Stimulated activated CD4-positive, alpha-beta T cell treated with anti-CD3 and anti-CD28 coated beads, TNF-alpha, amount 100 ng/mL, for 48 hours (primary cell): ENCODE measurements at regions not wholly inside any gene's neighbourhood (a gene's known extent, or its start where the extent isn't known, plus 50 kb on each side); places are given as distances from the start of the nearest gene placed in this dataset.

Source experiments
- DNase-seq, 3 donors: peaks; one replicate each; pipeline ENCODE4 v3.0.0-alpha.2; 2020; ENCODE audit warnings: low read depth in 3 of 3

DNA sequence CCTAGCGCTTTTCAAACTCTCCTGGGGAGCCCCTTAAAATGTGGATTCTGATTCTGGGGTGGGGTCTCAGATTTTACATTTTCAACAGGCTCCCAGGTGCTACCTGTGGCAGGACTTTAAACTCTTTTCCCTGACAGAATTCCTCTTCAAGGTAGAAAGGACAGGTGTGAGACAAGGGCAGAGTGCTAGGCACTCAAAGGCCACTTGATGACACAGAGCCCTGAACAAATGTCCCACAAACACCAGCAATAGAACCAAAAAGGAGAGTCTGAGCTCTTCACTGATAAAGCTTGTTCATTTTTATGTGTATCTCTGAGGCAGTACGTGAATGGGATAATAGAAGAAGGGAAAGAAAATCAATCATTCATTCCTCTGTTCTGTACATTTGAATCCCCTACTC is 77.7 kb upstream of the PELI1 start:
- DNase-seq, result no peak

DNA sequence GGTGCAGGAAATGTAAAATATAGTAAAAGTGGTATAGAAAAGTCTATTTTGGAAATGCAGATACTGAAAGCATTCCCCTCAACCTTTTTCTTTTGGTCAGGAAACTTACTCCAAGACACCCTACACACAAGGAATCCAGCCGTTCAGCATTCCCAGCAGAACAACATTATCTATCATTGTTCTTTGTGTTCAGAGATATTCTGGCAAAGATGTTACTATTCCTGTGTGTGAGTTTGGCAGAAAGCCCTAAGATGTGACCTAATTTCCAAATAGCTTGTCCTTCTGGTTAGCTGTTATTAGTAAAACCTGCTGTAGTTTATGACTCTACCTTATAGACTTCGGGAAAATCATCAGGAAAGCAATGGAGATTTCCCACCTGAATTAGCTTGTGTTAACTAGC is 78.1 kb upstream of the PELI1 start:
- DNase-seq, result no peak

DNA sequence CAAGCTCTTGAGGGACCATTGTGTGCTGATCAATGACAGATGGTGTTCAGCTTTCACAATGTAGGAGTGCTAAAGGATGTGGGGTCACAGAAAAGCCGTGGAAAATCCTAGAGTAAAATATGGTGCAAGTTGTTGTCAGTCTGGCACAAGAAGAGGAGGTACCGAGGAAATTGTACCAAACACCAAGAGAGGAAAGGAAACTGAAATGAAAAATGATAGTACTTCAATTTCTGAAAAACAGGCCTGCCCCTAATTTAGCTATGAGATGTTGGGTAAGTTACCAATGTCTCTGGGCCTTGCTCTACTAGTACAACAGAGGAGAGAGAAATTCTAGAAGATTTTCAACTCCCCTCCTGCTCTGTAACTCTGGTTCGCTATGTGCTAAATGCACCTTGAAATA is 78.8 kb upstream of the PELI1 start:
- DNase-seq, result no peak

DNA sequence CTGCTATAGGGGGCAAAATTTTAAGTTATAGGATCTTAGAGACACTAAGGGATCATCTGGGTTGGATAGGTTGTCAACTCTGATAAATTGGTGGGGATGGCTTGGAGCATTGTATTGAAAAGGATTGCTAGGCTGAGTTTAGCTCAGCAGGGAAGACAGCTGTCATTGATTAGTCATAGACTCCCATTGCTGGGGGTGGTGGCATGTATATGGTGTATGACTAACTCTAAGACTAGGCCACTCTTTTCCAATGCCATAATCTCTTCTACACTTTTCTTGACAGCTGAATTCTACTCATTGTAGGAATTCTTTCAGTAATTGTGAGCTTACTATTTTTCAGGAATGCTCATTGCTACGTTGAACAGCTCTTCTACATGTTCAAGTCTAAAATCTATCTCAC is 81.3 kb upstream of the PELI1 start:
- no peak for DNase-seq

DNA sequence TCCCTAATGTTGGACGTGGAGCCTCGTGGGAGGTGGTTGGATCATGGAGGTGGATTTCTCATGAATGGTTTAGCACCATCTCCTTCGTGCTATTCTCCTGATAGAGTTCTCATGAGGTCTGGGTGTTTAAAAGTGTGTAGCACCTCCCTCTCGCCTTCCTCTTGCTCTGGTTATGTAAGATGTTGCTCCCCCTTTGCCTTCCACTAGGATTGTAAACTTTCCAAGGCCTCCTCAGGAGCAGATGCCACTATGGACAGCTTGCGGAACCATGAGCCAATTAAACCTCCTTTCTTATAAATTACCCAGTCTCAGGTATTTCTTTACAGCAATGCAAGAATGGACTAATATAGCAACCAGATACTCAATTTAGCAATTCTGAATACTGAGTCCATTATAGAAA is 82.4 kb upstream of the PELI1 start:
- no peak for DNase-seq

DNA sequence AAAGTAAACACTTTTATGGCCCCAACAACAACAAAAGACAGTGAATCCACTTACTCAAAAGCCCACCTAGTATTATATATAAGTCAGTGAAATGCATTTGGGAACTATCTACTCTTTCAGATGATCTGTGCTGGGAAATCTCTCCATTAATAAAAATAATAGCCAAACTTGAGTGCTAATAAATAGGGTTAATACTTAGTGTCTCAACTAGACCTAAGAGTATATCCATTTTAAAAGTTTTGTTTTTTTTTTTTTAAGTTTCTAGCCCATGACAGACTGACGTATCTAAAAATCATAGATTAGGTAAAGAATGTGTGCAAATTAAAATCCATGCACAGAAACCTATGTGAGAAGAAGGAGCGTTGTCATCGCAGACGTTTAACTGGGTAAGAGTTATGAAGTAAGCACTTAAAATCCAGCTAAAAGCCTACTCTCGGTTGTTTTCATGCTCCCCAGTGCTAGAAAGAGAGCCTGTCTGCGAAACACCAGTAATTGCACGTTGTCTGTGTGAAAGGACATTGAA is 83.4 kb upstream of the PELI1 start:
- DNase-seq, result no peak

DNA sequence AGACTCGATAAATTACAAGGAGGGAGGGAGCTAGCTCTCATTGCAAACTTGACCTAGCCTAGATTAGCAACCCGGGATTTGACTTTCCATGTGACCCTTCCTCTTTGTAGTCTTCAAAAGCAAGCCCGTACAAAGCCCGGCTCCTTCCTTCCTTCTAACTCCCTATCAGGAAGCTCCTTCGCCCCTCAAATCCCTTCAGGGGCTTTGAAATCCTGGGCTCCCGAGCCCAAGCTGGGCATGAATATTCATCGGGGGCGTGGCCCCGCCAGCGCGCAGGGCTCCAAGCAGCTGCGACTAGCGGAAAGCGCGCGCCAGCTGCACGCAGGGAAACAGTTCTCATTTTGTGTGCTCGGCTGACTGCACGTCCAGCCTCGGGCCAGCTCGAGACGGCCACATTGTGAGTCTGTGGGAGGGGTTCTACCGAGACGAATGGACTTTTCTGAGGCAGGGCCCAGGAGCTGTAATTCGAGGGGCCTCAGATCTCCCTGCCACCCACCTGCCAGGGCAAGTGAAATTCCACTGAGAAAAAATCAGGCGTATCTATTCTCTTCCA is 84.0 kb upstream of the PELI1 start:
- DNase-seq, result peak; percentile 31 to 63 (median 33)

DNA sequence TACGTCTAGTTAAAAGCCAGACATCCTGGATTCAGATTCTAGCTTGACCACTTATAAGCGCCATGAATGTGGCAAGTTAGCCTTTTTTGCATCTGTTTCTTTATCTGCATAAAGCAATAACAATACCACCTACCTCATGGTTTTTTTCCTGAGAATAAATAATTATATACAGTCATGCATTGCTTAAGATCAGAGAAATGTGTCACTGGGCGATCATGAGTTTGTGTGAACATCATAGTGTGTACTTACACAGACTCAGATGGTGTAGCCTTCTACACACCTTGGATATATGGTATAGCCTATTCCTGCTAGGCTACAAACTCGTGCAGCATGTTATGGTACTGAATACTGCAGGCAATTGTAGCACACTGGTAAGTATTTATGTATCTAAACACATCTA is 84.7 kb upstream of the PELI1 start:
- DNase-seq, result no peak

DNA sequence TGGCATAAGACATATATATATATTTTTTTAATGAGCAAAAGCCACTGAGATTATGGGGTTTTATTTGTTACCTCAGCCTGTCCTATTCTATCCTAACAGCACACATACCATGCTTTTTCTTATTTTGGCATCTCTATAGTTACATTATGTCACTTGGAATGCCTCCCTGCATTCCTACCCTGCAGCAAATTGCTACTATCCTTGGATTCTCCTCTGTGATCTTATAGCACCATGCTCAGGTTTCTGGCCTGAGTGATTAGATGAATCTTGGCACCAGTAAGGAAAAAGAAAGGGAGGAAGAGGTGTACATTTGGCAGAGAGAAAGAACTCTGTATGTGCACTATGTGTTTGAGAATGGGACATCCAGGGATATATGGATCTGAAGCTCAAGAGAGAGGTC is 86.3 kb upstream of the PELI1 start:
- DNase-seq, result no peak

DNA sequence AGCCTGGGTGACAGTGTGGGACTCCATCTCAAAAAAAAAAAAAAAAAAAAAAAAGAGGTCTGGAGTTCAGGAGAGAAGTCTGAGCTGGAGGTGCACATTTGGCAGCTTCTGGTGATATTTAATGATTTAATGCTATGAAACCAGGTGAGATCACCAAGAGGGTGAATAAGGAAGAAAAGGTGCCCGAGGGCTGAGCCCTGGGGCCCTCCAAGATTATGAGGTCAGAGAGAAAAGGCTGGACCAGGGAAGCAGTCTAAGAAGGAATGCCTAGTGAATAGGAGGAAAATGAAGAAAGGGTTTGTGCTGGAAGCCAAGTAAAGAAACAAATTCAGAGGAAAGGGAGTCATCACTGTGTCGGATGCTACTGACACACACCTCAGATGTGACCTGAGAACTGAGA is 88.0 kb upstream of the PELI1 start:
- DNase-seq, result no peak

DNA sequence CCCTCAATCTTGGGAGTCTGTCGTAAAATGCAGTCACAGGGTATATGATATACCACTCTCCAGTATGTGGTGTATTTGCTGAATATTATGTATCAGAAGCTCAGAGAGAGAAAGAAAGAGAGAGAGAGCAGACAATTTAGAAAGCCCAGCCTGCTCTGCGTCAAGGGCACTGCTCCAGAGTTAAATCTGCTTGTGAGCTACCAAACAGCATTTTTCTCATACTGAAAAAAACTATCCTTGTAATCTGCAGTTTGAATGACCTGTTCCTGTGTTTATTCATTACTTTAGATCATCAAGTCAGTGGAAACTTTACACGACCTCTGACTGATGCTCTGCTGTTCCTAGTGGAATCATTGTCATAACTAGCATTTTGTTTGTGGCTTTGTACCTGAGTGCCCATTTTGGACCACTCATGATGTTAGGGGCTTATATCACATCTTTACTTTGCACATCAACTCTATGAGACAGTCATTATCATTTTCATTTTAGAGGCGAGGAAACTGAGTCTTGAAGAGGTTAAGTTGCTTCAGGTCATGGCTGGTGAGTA is 89.2 kb upstream of the PELI1 start:
- no peak for DNase-seq

DNA sequence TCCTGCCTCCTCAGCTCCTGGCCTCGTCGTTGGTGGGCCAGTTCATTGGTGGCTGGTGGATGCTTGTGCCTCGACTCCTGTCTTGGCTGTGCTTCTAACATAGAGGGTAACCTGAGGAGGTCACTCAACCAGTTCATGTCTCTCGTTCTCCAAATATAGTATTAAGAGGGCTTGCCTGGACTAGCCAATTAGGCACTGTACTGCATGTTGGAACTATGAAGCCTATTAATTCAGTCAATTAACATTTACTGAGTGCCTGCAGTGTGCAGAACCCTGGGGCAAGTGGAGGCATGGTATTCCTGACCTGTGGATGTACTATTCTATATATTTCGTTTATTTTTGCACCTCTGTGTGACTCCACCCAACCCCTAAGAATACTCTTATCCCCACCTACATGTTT is 89.9 kb upstream of the PELI1 start:
- DNase-seq, result no peak

DNA sequence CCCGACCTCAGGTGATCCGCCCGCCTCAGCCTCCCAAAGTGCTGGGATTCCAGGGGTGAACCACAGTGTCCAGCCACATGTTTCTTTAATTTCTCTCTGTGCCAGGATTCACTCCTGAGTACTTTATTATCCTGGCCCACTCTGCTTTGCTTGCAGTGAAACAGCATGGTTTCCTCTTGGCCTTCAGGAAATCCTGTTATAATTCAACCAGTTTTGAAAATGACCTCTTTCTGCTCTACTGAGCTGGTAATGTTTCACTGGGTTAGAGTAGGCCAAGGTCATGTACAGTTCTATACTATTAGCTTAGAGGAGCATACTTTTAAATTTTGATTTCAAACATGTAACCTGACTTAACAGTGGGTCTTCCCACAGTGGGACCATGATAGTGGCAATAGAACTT is 90.6 kb upstream of the PELI1 start:
- DNase-seq, result no peak

DNA sequence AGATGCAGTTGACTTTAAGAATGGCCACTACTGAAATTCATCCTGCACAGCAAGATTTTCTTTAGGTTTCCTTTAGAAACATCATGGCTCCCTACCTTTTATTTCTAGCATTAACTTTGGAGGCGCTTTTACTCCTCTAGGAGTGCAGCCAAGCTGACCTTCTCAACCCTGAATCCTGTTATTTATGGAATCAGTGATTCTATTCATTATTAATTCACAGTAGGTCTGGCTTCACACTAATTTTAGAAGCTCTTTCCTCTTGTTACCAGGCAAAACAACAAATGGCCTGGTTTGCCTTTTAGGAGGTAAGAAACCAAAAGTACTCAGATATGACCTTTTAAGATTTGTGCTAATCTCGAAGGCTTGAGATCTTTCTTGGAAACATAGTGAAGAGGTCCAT is 93.0 kb upstream of the PELI1 start:
- no peak for DNase-seq

DNA sequence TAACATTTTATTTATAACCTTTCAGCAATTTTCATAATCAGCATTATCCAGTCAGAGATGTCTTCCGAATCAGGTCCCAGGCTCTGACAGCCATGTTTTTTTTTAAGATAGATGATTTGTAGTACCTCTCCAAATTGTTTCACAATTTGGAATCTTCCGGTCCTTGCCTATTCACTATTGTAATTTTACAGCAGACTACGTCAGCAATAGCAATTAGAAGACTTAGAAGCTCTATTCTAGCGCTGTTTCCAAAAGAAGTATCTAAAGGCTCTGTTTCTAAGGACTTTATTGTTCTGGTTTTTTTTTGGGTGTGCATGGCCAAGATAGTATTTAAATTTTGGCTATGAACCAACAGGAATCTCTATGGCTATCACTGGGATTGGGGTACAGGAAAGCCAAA is 94.6 kb upstream of the PELI1 start:
- no peak for DNase-seq

DNA sequence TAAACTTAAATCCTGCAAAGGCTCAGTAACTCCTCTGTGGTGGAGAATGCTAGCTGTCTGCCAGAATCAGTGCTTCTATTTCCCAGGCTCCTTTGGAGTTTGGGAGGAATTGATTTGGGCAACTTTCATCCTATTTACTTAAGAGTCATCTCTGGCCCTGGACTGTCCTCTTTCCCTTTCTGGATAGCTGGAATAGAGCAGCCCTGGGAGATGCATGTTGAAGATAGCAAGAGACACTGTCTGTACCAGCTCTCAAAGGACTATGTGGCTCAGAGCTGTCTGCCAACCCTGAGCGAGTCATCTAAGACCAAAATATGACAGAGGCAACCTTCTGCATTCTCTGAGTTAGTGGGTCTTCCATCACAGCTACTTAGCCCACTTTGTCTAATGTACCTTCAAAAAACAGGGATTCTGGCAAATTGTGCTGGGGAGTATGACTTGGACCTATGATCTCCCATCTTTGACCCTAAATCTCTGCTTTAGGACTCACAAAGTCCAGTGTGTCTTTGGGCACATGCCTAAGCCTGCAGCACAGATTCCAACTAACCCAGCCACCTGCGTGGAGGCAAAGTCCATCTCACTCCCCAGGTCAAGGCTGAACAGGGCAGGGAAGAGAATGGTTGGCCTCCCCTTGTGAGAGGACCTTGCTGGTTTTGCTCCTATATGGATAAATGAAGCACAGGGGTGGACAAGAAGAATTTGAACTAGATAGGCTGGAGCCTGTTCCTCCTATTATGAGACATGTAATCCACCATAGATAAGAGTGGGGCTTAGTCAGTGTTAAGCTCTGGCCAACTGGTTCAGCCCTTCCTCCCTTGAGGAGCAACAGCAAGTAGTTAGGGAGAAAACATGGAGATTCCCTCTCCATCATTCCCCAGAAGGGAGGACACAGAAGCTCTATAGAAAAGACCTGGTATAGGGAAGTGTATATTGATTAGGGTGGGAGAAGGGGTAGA is 99.1 kb upstream of the PELI1 start:
- no peak for DNase-seq

DNA sequence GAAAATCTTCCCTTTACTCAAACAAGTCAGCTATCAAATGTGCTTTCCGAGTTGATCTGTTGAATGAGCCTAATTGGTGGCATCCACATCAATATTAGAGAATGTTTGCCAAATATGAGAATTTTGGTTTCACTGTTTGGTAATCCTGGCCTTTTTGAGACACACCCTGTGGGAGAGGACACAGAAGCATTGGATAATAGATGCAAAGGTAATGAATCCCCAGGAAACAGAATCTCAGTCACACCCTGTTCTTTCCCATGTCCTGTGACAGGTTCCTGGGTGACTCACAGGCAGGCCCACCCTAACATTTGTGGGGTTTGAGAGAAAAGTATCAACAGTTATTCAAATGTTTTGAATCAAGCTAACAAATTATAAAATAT is 99.8 kb upstream of the PELI1 start:
- no peak for DNase-seq

DNA sequence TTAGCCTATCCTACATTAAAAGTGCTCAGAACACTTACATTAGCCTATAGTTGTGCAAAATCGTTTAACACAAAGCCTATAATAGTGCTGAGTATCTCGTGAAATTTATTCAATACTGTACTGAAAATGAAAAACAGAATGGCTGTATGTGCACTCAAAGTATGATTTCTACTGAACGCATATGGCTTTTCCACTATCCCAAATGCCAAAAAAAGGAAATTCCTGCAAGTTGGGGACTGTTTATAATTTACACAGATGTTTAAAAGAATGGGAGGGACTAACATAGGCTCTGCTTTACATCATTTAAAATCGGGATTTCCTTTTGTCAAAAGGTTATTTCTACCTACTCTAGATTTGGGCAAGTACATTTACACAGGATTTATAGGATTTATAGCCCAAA is 101.4 kb upstream of the PELI1 start:
- no peak for DNase-seq

DNA sequence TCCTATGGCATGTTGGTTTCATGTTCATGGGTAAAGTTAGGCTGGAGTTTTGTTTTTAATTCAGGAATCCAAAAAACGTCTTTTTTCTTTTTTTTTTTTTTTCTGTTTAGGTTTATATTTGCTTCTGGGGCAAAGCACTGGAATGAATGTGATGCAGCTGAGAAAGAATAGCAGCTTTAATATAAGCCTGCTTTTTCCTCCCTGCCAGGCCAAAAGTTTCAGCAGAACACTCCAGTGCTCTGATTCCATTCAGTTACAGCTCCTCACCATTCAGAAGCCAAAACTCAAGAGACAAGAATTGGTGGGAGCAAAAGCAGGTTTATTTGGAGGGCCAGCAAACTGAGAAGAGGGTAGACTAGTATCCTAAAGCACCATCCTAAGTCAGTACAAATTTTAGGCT is 102.7 kb upstream of the PELI1 start:
- DNase-seq, result no peak

DNA sequence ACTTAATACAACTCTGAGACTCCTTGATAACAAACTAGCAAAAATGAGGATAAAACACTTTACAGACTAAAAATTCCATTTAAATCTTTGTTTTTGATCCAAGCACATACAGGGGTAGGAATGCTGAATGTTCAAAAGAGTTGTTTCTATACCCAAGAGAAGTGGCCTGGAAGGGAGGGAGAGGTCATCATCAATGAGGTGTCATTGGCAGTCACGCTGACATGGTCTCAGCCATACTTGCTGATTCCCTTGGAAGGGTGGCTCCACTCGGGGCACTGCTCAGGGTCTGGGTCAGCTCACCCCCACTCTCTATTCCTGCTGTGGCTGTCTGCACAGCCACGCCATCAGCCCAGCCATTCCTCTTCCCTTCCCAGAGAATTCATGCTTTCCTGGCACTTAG is 105.2 kb upstream of the PELI1 start:
- no peak for DNase-seq

DNA sequence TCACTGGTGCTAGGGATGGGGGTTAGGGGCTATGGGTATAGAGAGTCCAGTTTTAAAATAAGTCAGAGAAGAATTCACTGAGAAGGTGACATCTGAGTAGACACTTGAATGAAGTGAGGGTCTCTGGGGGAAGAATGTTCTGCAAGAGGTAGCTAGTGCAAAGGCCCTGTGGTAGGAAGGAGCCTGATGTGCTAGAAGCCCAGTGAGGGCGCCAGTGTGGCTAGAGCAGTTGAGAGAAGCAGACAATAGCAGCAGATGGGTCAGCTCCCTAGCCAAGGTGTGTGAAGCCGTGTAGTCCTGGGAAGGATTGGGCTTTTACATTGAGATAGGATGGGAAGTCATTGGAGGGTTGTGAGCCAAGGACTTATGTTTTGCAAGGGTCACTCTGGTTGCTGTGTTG is 105.8 kb upstream of the PELI1 start:
- no peak for DNase-seq

DNA sequence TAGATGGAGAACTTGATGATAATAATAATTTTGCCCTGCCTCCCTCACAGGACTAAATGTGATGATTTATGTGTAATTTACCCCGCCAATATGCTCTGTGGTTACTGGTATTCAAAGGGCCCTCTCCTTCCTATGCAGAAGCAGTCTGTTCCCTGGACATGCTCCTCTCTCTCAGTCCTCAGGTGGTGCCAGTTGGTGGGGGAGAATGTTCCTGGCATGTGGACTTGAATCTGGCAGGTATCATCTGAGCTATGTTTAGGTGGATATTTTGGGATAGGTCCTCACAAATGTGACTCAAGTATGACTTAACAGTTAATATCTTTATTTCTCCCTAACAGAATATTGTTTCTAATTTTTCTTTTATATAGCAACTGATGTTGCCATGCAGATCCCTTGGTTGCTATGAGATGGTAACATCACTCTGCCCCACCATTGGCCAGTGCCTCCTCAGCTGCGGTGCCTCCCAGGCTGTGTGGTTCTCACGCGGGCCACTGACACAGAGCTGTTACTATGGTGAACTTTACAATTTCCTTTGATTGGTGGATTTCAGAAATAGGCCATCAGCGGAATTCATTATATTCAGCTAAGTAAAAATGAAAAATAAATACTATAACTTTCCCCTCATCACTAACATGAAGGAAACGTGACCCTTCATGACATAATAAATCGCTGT is 106.7 kb upstream of the PELI1 start:
- no peak for DNase-seq
